ENCODE measurements at regions not wholly inside any gene's neighbourhood (a gene's known extent, or its start where the extent isn't known, plus 50 kb on each side); places are given as distances from the start of the nearest gene placed in this dataset.

GRCh38 chr4:12791536-12791935 is 692.6 kb downstream of the RAB28 start:
- intact Hi-C loops (cut with DNase I): no loop called here
- TF ChIP-seq CTCF (IDR thresholded peaks at IDR 0.05): no peak
- TF ChIP-seq POLR2A (IDR thresholded peaks at IDR 0.05): no peak
- H3K4me1 ChIP-seq: peaks cover 0 to 8% (median 0%) of the 10 kb centered on the region in 4 donors
- no peaks in the 10 kb centered on the region for H3K27me3 ChIP-seq
- DNase-seq (no peak), ATAC-seq (no peak)
- no peak overlapping the region for H3K4me3 ChIP-seq
- H3K36me3 ChIP-seq: no peaks in the 10 kb centered on the region
- 31% methylated on average over 3 of the region's 4 CpGs for WGBS (ENCODE audit: insufficient coverage, low coverage, low lambda C conversion rate, missing lambda C conversion rate)
- H3K9me3 ChIP-seq: no peaks in the 10 kb centered on the region
- H3K27ac ChIP-seq: no peak overlapping the region

GRCh38 chr4:12787261-12787660 is 696.9 kb downstream of the RAB28 start:
- DNase-seq (no peak), ATAC-seq (peak; percentile 58 to 80 (median 66))
- Histone ChIP-seq H3K9me3 (no peaks in the 10 kb centered on the region), H3K4me1 (peaks cover 0 to 17% (median 0%) of the 10 kb centered on the region in 4 donors), H3K27ac (no peak overlapping the region), H3K27me3 (no peaks in the 10 kb centered on the region), H3K4me3 (no peak overlapping the region), H3K36me3 (no peaks in the 10 kb centered on the region)
- intact Hi-C loops (cut with DNase I): no loop called here
- no peak for TF ChIP-seq POLR2A (IDR thresholded peaks at IDR 0.05)
- WGBS (ENCODE audit: insufficient coverage, low coverage, low lambda C conversion rate, missing lambda C conversion rate): 36% methylated on average over 1 of the region's 1 CpG

- H3K9me3 ChIP-seq: no peaks in the 10 kb centered on the region
- WGBS (ENCODE audit: insufficient coverage, low coverage, low lambda C conversion rate, missing lambda C conversion rate): 44% methylated on average over 4 of the region's 4 CpGs
- intact Hi-C loops (cut with DNase I): no loop called here
- TF ChIP-seq POLR2A (IDR thresholded peaks at IDR 0.05) (no peak), CTCF (IDR thresholded peaks at IDR 0.05) (no peak)
- no peak overlapping the region for H3K27ac ChIP-seq
- H3K36me3 ChIP-seq: no peaks in the 10 kb centered on the region
- no peaks in the 10 kb centered on the region for H3K27me3 ChIP-seq
- ATAC-seq (no peak), DNase-seq (no peak)
- H3K4me1 ChIP-seq: no peaks in the 10 kb centered on the region
- no peak overlapping the region for H3K4me3 ChIP-seq
Measured at GRCh38 chr4:12778706-12779105, 705.4 kb downstream of the RAB28 start.

GRCh38 chr4:12778191-12778590 is 705.9 kb downstream of the RAB28 start:
- 66% methylated on average over 5 of the region's 5 CpGs for WGBS (ENCODE audit: insufficient coverage, low coverage, low lambda C conversion rate, missing lambda C conversion rate)
- TF ChIP-seq POLR2A (IDR thresholded peaks at IDR 0.05) (no peak), CTCF (IDR thresholded peaks at IDR 0.05) (no peak)
- no peak for ATAC-seq

GRCh38 chr4:12770351-12770750 is 713.8 kb downstream of the RAB28 start:
- DNase-seq (no peak), ATAC-seq (no peak)
- Histone ChIP-seq H3K4me1 (no peaks in the 10 kb centered on the region), H3K36me3 (no peaks in the 10 kb centered on the region), H3K27ac (no peak overlapping the region), H3K27me3 (no peaks in the 10 kb centered on the region), H3K4me3 (no peak overlapping the region), H3K9me3 (no peaks in the 10 kb centered on the region)
- intact Hi-C loops (cut with DNase I): no loop called here
- WGBS (ENCODE audit: insufficient coverage, low coverage, low lambda C conversion rate, missing lambda C conversion rate): 45% methylated on average over 2 of the region's 2 CpGs
- TF ChIP-seq POLR2A (IDR thresholded peaks at IDR 0.05): no peak
- TF ChIP-seq CTCF (IDR thresholded peaks at IDR 0.05): no peak

More at GRCh38 chr4:12778191-12778590, 705.9 kb downstream of the RAB28 start:
- Histone ChIP-seq H3K27ac (no peak overlapping the region), H3K9me3 (no peaks in the 10 kb centered on the region), H3K4me3 (no peak overlapping the region), H3K36me3 (no peaks in the 10 kb centered on the region), H3K4me1 (no peaks in the 10 kb centered on the region), H3K27me3 (no peaks in the 10 kb centered on the region)
- DNase-seq: no peak
- intact Hi-C loops (cut with DNase I): no loop called here

Data from right lobe of liver (tissue), 6 donors.